Muscle layer of duodenum (tissue), 2 donors: ENCODE measurements at regions not wholly inside any gene's neighbourhood (a gene's known extent, or its start where the extent isn't known, plus 50 kb on each side); places are given as distances from the start of the nearest gene placed in this dataset.

Source experiments
- H3K27ac ChIP-seq: one replicate; pipeline ENCODE4 v1.7.0; 2013; ENCODE audit warnings: mild to moderate bottlenecking, low read length
- H3K27me3 ChIP-seq: one replicate; pipeline ENCODE4 v1.7.0; 2013; ENCODE audit warnings: low read depth, mild to moderate bottlenecking, control low read depth, low read length
- H3K36me3 ChIP-seq, 2 donors: one replicate each; pipeline ENCODE4 v1.7.0; 2013; ENCODE audit warnings: low read length in 2 of 2, control low read depth in 1 of 2, mild to moderate bottlenecking in 1 of 2; ENCODE audit not compliant: insufficient read depth in 2 of 2, control insufficient read depth in 1 of 2
- H3K4me1 ChIP-seq, 2 donors: one replicate each; pipeline ENCODE4 v1.7.0; 2013; ENCODE audit warnings: low read length in 2 of 2, mild to moderate bottlenecking in 2 of 2, control low read depth in 1 of 2, moderate library complexity in 1 of 2; ENCODE audit not compliant: insufficient read depth in 2 of 2, control insufficient read depth in 1 of 2
- H3K4me3 ChIP-seq, 2 donors: one replicate each; pipeline ENCODE4 v1.7.0; 2013; ENCODE audit warnings: low read length in 2 of 2, low read depth in 1 of 2, mild to moderate bottlenecking in 1 of 2
- H3K9me3 ChIP-seq, 2 donors: one replicate each; pipeline ENCODE4 v1.7.0; 2013; ENCODE audit warnings: low read length in 2 of 2, control low read depth in 1 of 2, mild to moderate bottlenecking in 1 of 2; ENCODE audit not compliant: control insufficient read depth in 1 of 2
- donor health status: healthy.

GRCh38 chr2:12587228-12587627 is 129.5 kb upstream of the TRIB2 start:
- Histone ChIP-seq H3K36me3 (no peaks in the 10 kb centered on the region), H3K27ac (no peak overlapping the region), H3K4me3 (no peak overlapping the region), H3K27me3 (no peaks in the 10 kb centered on the region), H3K9me3 (no peaks in the 10 kb centered on the region), H3K4me1 (peaks cover 0 to 4% of the 10 kb centered on the region in 2 donors)

GRCh38 chr2:12587729-12588522 is 128.8 kb upstream of the TRIB2 start:
- Histone ChIP-seq H3K27me3 (no peaks in the 10 kb centered on the region), H3K9me3 (no peaks in the 10 kb centered on the region), H3K27ac (peak overlapping the region; percentile 7), H3K36me3 (no peaks in the 10 kb centered on the region), H3K4me3 (no peak overlapping the region), H3K4me1 (peaks cover 0 to 4% of the 10 kb centered on the region in 2 donors)

- Histone ChIP-seq H3K4me1 (peaks cover 0 to 4% of the 10 kb centered on the region in 2 donors), H3K27me3 (no peaks in the 10 kb centered on the region), H3K9me3 (no peaks in the 10 kb centered on the region), H3K27ac (no peak overlapping the region), H3K4me3 (no peak overlapping the region), H3K36me3 (no peaks in the 10 kb centered on the region)
Measured at GRCh38 chr2:12588986-12589385, 127.8 kb upstream of the TRIB2 start.

- H3K9me3 ChIP-seq: no peaks in the 10 kb centered on the region
- H3K27ac ChIP-seq: no peak overlapping the region
- H3K36me3 ChIP-seq: no peaks in the 10 kb centered on the region
- H3K4me1 ChIP-seq: peaks cover 0 to 4% of the 10 kb centered on the region in 2 donors
- H3K27me3 ChIP-seq: no peaks in the 10 kb centered on the region
- H3K4me3 ChIP-seq: no peak overlapping the region
Measured at GRCh38 chr2:12589802-12590320, 126.9 kb upstream of the TRIB2 start.

GRCh38 chr2:12592296-12592695 is 124.4 kb upstream of the TRIB2 start:
- no peaks in the 10 kb centered on the region for H3K36me3 ChIP-seq
- no peak overlapping the region for H3K27ac ChIP-seq
- H3K27me3 ChIP-seq: no peaks in the 10 kb centered on the region
- H3K4me3 ChIP-seq: no peak overlapping the region
- H3K4me1 ChIP-seq: peaks cover 0 to 4% of the 10 kb centered on the region in 2 donors
- no peaks in the 10 kb centered on the region for H3K9me3 ChIP-seq

- no peaks in the 10 kb centered on the region for H3K9me3 ChIP-seq
- no peak overlapping the region for H3K4me3 ChIP-seq
- no peaks in the 10 kb centered on the region for H3K4me1 ChIP-seq
- H3K36me3 ChIP-seq: no peaks in the 10 kb centered on the region
- no peaks in the 10 kb centered on the region for H3K27me3 ChIP-seq
- no peak overlapping the region for H3K27ac ChIP-seq
Measured at GRCh38 chr2:12594590-12594989, 122.1 kb upstream of the TRIB2 start.

GRCh38 chr2:12596771-12597170 is 120.0 kb upstream of the TRIB2 start:
- H3K9me3 ChIP-seq: no peaks in the 10 kb centered on the region
- no peaks in the 10 kb centered on the region for H3K36me3 ChIP-seq
- H3K4me3 ChIP-seq: no peak overlapping the region
- no peaks in the 10 kb centered on the region for H3K27me3 ChIP-seq
- H3K27ac ChIP-seq: no peak overlapping the region
- no peaks in the 10 kb centered on the region for H3K4me1 ChIP-seq

- H3K9me3 ChIP-seq: no peaks in the 10 kb centered on the region
- no peaks in the 10 kb centered on the region for H3K27me3 ChIP-seq
- H3K27ac ChIP-seq: no peak overlapping the region
- no peak overlapping the region for H3K4me3 ChIP-seq
- H3K36me3 ChIP-seq: no peaks in the 10 kb centered on the region
- H3K4me1 ChIP-seq: no peaks in the 10 kb centered on the region
Measured at GRCh38 chr2:12597610-12598009, 119.1 kb upstream of the TRIB2 start.

GRCh38 chr2:12602661-12603060 is 114.1 kb upstream of the TRIB2 start:
- Histone ChIP-seq H3K27ac (no peak overlapping the region), H3K27me3 (no peaks in the 10 kb centered on the region), H3K4me3 (no peak overlapping the region), H3K9me3 (no peaks in the 10 kb centered on the region), H3K4me1 (peaks cover 0 to 8% of the 10 kb centered on the region in 2 donors), H3K36me3 (no peaks in the 10 kb centered on the region)

GRCh38 chr2:12603781-12604295 is 112.9 kb upstream of the TRIB2 start:
- Histone ChIP-seq H3K9me3 (no peaks in the 10 kb centered on the region), H3K27ac (no peak overlapping the region), H3K4me3 (no peak overlapping the region), H3K4me1 (peaks cover 0 to 8% of the 10 kb centered on the region in 2 donors), H3K27me3 (no peaks in the 10 kb centered on the region), H3K36me3 (no peaks in the 10 kb centered on the region)

GRCh38 chr2:12604341-12604740 is 112.4 kb upstream of the TRIB2 start:
- H3K27ac ChIP-seq: no peak overlapping the region
- H3K9me3 ChIP-seq: no peaks in the 10 kb centered on the region
- no peak overlapping the region for H3K4me3 ChIP-seq
- H3K4me1 ChIP-seq: peaks cover 0 to 8% of the 10 kb centered on the region in 2 donors
- no peaks in the 10 kb centered on the region for H3K36me3 ChIP-seq
- H3K27me3 ChIP-seq: no peaks in the 10 kb centered on the region
